ENCODE measurements at regions not wholly inside any gene's neighbourhood (a gene's known extent, or its start where the extent isn't known, plus 50 kb on each side); places are given as distances from the start of the nearest gene placed in this dataset.

DNA sequence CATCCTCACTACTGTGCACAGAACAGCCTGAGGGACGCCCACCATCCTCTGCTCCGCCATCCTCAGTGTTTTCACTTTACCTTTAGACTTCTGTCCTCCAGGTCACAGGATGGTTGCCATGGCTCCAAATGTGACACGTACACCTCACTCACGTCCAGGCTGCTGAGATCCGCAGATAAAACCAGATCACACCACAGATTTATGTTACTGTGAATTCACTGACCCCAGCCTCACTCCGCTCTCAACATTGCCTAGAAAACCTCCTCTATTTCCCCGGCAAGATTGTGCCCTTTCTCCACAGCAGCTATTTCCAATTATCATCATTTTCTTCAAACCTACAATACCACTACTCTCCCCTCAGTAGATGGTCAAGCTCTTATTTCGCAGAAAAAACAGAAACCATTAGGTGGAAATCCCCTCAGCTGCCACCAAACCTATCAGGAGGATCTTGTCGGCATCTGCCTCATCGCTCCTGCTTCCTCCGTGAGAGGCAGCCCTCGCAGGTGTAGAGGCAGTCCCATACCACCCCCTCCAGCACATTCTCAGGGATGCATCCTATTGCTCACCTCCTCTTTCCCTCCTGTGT is 49.8 kb upstream of the SLC1A4 start:
- peaks cover 11% of the 10 kb centered on the region; the same call in 1 of the 2 replicates for H3K4me1 ChIP-seq (ENCODE audit: insufficient read depth, low read length)
- no peak overlapping the region for H3K9ac ChIP-seq (ENCODE audit: low read depth, low read length)
- H3K9me3 ChIP-seq (ENCODE audit: control insufficient read depth, insufficient read depth, low read length), result no peaks in the 10 kb centered on the region
- no peaks in the 10 kb centered on the region for H3K36me3 ChIP-seq (ENCODE audit: insufficient read depth, low read length)
